Lower leg skin (tissue), 4 donors: ENCODE measurements at regions not wholly inside any gene's neighbourhood (a gene's known extent, or its start where the extent isn't known, plus 50 kb on each side); places are given as distances from the start of the nearest gene placed in this dataset.

ENCODE experiments used
- DNase-seq, 2 donors: peaks; one replicate each; pipeline ENCODE4 v3.0.0-alpha.2; 2019; ENCODE audit warnings: low spot score in 2 of 2
- H3K4me3 ChIP-seq: fragments of 200-600 bp; sonication (generic); 2 replicates; pipeline ENCODE4 v1.5.1; 2017; ENCODE audit warnings: mild to moderate bottlenecking, low read depth; ENCODE audit not compliant: poor library complexity, severe bottlenecking
- CTCF ChIP-seq, 3 donors: fragments of 450-650 bp; IDR thresholded peaks; one replicate each; pipeline ENCODE4 v1.5.1; 2016; ENCODE audit warnings: antibody characterized with exemption in 3 of 3, mild to moderate bottlenecking in 3 of 3, moderate library complexity in 2 of 3
- POLR2A ChIP-seq, 2 donors: fragments of 450-650 bp; IDR thresholded peaks; one replicate each; pipeline ENCODE4 v1.6.1; 2016 to 2017; ENCODE audit warnings: antibody characterized with exemption in 2 of 2, mild to moderate bottlenecking in 1 of 2, moderate library complexity in 1 of 2
- WGBS, 2 donors: methylation state at CpG; one replicate each; pipeline ENCODE4 v1.1.5; 2018; 5-methylcytosine and 5-hydroxymethylcytosine counted together
- intact Hi-C: fragments of 100-400 bp; cut with DNase I; formaldehyde crosslinking; loops from one replicate; pipeline ENCODE4 v1.15.0; 2023; ENCODE audit warnings: low total_unique reads

GRCh38 chr5:97529354-97529985, 346.4 kb upstream of the RIOK2 start:
- 69 to 70% methylated on average over 4 of the region's 4 CpGs for WGBS, 2 donors
- no peak for DNase-seq
- no peak overlapping the region for H3K4me3 ChIP-seq
- intact Hi-C loops, result no loop called here
- no peak for TF ChIP-seq POLR2A (IDR thresholded peaks at IDR 0.05)
- no peak for TF ChIP-seq CTCF (IDR thresholded peaks at IDR 0.05)

- intact Hi-C loops, result no loop called here
- no peak for DNase-seq
- WGBS, 2 donors, result 86 to 89% methylated on average over 2 of the region's 2 CpGs
- TF ChIP-seq POLR2A (IDR thresholded peaks at IDR 0.05) (no peak), CTCF (IDR thresholded peaks at IDR 0.05) (no peak)
- H3K4me3 ChIP-seq, result no peak overlapping the region
Measured at GRCh38 chr5:97531549-97531948, 348.5 kb upstream of the RIOK2 start.

GRCh38 chr5:97534166-97534565, 351.1 kb upstream of the RIOK2 start:
- DNase-seq, result no peak
- TF ChIP-seq POLR2A (IDR thresholded peaks at IDR 0.05), result no peak
- TF ChIP-seq CTCF (IDR thresholded peaks at IDR 0.05), result no peak
- no peak overlapping the region for H3K4me3 ChIP-seq
- intact Hi-C loops, result no loop called here

DNA sequence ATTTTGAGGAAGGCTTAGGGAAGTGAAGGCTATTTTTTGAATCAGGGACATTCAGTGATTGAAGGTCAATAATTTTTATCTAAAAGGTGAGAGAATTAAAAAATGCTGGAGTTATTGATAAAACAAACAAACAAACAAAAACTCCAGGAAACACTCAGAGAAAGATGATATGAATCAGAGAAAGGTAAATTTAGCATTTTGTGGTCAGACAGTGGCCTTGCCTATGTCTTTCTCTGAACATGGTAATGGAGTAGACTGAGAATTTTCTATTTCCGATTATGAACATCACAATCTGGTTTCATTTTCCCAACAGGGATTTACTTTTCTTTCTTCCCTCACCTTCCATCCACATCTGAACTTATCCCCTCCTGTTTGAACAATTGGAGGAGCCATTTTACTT, 353.6 kb upstream of the RIOK2 start:
- no peak overlapping the region for H3K4me3 ChIP-seq
- WGBS, 2 donors, result 88 to 100% methylated on average over 1 of the region's 1 CpG
- intact Hi-C loops, result no loop called here
- TF ChIP-seq CTCF (IDR thresholded peaks at IDR 0.05) (no peak), POLR2A (IDR thresholded peaks at IDR 0.05) (no peak)
- DNase-seq, result no peak

- intact Hi-C loops, result no loop called here
- WGBS, 2 donors, result 78 to 85% methylated on average over 2 of the region's 2 CpGs
- H3K4me3 ChIP-seq, result no peak overlapping the region
- TF ChIP-seq POLR2A (IDR thresholded peaks at IDR 0.05), result no peak
- TF ChIP-seq CTCF (IDR thresholded peaks at IDR 0.05), result no peak
- DNase-seq, result no peak
Measured at GRCh38 chr5:97538912-97539311, 355.9 kb upstream of the RIOK2 start.

DNA sequence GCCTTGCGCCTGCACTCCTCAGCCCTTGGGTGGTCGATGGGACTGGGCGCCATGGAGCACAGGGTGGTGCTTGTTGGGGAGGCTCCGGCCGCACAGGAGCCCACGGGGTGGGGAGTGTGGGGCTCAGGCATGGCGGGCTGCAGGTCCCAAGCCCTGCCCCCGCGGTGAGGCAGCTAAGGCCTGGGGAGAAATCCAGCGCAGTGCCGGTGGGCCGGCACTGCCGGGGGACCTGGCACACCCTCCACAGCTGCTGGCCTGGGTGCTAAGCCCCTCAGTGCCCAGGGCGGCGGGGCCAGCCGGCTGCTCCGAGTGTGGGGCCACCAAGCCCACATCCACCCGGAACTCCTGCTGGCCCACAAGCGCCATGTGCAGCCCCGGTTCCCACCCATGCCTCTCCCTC, 358.8 kb upstream of the RIOK2 start:
- H3K4me3 ChIP-seq, result no peak overlapping the region
- DNase-seq, result no peak
- 95 to 96% methylated on average over 18 to 19 of the region's 20 CpGs for WGBS, 2 donors
- TF ChIP-seq CTCF (IDR thresholded peaks at IDR 0.05) (no peak), POLR2A (IDR thresholded peaks at IDR 0.05) (no peak)
- intact Hi-C loops, result no loop called here
